ENCODE measurements at regions not wholly inside any gene's neighbourhood (a gene's known extent, or its start where the extent isn't known, plus 50 kb on each side); places are given as distances from the start of the nearest gene placed in this dataset.

DNA sequence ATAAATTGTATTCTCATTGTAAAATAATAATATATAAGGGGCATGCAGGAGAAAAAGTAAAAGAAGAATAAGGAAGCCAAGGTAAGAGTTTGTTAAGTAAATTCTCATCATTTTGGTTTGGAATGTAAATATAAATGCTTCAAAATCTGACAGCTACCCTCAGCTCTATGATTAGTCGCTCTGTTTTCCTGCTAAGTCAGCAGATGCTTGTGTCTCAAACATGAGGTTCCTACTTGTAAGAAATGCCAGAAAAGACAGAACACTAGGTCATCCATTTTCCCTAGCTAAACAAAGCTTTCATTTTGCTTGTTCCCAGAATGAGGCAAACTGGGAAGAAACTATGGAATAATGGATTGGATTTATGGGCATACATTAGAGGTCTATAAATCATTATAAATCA lies 293.1 kb downstream of the DMRTA1 start:
- H2BK5ac ChIP-seq (ENCODE audit: low read length) = no peak overlapping the region
- H3K36me3 ChIP-seq (replicated peaks in 1 of 2; ENCODE audit: control insufficient read depth in 2 of 2, insufficient read depth in 2 of 2, low read length in 2 of 2) = no peaks in the 10 kb centered on the region
- no peak overlapping the region for H4K8ac ChIP-seq (ENCODE audit: low read depth, low read length)
- no peak overlapping the region for H3K18ac ChIP-seq (ENCODE audit: low read length)
- H4K91ac ChIP-seq (ENCODE audit: low read depth, low read length, poor library complexity) = no peak overlapping the region
- H3K27me3 ChIP-seq (ENCODE audit: control insufficient read depth in 3 of 3, insufficient read depth in 3 of 3, low read depth in 1 of 3, low read length in 3 of 3) = no peaks in the 10 kb centered on the region
- H3K23ac ChIP-seq (ENCODE audit: low read depth, low read length, poor library complexity) = no peak overlapping the region
- no peak overlapping the region for H2AFZ ChIP-seq (ENCODE audit: low read length)
- no peak overlapping the region for H3K4ac ChIP-seq (ENCODE audit: low read length)
- no peak for DNase-seq (ENCODE audit: low spot score)
- H3K9me3 ChIP-seq (replicated peaks in 1 of 2; ENCODE audit: control insufficient read depth in 2 of 2, insufficient read depth in 1 of 2, low read depth in 1 of 2, low read length in 2 of 2) = no peaks in the 10 kb centered on the region
- H2AK5ac ChIP-seq (ENCODE audit: low read depth, low read length) = no peak overlapping the region
- H3K14ac ChIP-seq (ENCODE audit: low read length) = no peak overlapping the region
- WGBS, 2 donors (ENCODE audit: extremely low coverage in 2 of 2, insufficient read length in 2 of 2, insufficient replicate concordance in 1 of 2) = no CpG with 5 or more reads among the region's 1 CpG
- no peak overlapping the region for H3K27ac ChIP-seq (replicated peaks; ENCODE audit: low read length)
- H3K4me1 ChIP-seq (ENCODE audit: control insufficient read depth in 2 of 2, insufficient read depth in 1 of 2, low read depth in 1 of 2, low read length in 2 of 2) = no peaks in the 10 kb centered on the region
- no peaks in the 10 kb centered on the region for H3K79me1 ChIP-seq (ENCODE audit: low read depth, low read length)
- no peak overlapping the region for H2BK12ac ChIP-seq (ENCODE audit: low read length)
- H3K9ac ChIP-seq (ENCODE audit: low read depth, low read length, poor library complexity) = no peak overlapping the region
- H2BK120ac ChIP-seq (ENCODE audit: low read depth, low read length) = no peak overlapping the region
- H3K4me3 ChIP-seq (ENCODE audit: low read length in 2 of 2) = no peak overlapping the region
- H2BK15ac ChIP-seq (ENCODE audit: low read length) = no peak overlapping the region
- no peak overlapping the region for H3K4me2 ChIP-seq (ENCODE audit: insufficient read depth, low read length, poor library complexity, severe bottlenecking)

DNA sequence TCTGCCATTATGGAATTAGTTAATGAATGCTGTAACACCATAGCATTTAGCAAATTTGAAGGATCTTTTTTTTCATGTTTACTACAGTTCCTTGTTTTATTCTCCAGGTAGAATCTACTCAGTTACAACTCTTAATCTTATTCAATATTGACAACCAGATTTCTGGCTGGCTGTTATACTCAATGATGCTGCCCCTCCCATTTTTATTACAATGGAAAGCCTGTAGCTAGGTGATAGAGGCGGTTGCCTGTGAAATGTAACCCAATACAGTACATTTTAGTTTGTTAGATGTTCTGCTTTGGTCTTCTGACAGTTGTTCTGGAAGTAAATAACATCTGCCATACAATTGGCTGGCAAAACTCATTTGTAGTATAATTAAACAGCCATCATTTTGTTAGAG lies 294.2 kb downstream of the DMRTA1 start:
- H3K18ac ChIP-seq (ENCODE audit: low read length) = no peak overlapping the region
- no peak for DNase-seq (ENCODE audit: low spot score)
- H2BK12ac ChIP-seq (ENCODE audit: low read length) = no peak overlapping the region
- H3K9me3 ChIP-seq (replicated peaks in 1 of 2; ENCODE audit: control insufficient read depth in 2 of 2, insufficient read depth in 1 of 2, low read depth in 1 of 2, low read length in 2 of 2) = no peaks in the 10 kb centered on the region
- H3K9ac ChIP-seq (ENCODE audit: low read depth, low read length, poor library complexity) = no peak overlapping the region
- no peak overlapping the region for H3K23ac ChIP-seq (ENCODE audit: low read depth, low read length, poor library complexity)
- no peak overlapping the region for H4K91ac ChIP-seq (ENCODE audit: low read depth, low read length, poor library complexity)
- no peak overlapping the region for H2BK15ac ChIP-seq (ENCODE audit: low read length)
- H3K4me3 ChIP-seq (ENCODE audit: low read length in 2 of 2) = no peak overlapping the region
- no peak overlapping the region for H3K4ac ChIP-seq (ENCODE audit: low read length)
- no peaks in the 10 kb centered on the region for H3K4me1 ChIP-seq (ENCODE audit: control insufficient read depth in 2 of 2, insufficient read depth in 1 of 2, low read depth in 1 of 2, low read length in 2 of 2)
- H4K8ac ChIP-seq (ENCODE audit: low read depth, low read length) = no peak overlapping the region
- no peak overlapping the region for H3K14ac ChIP-seq (ENCODE audit: low read length)
- no peak overlapping the region for H2AFZ ChIP-seq (ENCODE audit: low read length)
- no peak overlapping the region for H2AK5ac ChIP-seq (ENCODE audit: low read depth, low read length)
- H2BK5ac ChIP-seq (ENCODE audit: low read length) = no peak overlapping the region
- H3K27ac ChIP-seq (replicated peaks; ENCODE audit: low read length) = no peak overlapping the region
- no CpG with 5 or more reads among the region's 1 CpG for WGBS, 2 donors (ENCODE audit: extremely low coverage in 2 of 2, insufficient read length in 2 of 2, insufficient replicate concordance in 1 of 2)
- H2BK120ac ChIP-seq (ENCODE audit: low read depth, low read length) = no peak overlapping the region
- H3K79me1 ChIP-seq (ENCODE audit: low read depth, low read length) = no peaks in the 10 kb centered on the region
- H3K36me3 ChIP-seq (replicated peaks in 1 of 2; ENCODE audit: control insufficient read depth in 2 of 2, insufficient read depth in 2 of 2, low read length in 2 of 2) = no peaks in the 10 kb centered on the region
- no peak overlapping the region for H3K4me2 ChIP-seq (ENCODE audit: insufficient read depth, low read length, poor library complexity, severe bottlenecking)
- H3K27me3 ChIP-seq (ENCODE audit: control insufficient read depth in 3 of 3, insufficient read depth in 3 of 3, low read depth in 1 of 3, low read length in 3 of 3) = no peaks in the 10 kb centered on the region

DNA sequence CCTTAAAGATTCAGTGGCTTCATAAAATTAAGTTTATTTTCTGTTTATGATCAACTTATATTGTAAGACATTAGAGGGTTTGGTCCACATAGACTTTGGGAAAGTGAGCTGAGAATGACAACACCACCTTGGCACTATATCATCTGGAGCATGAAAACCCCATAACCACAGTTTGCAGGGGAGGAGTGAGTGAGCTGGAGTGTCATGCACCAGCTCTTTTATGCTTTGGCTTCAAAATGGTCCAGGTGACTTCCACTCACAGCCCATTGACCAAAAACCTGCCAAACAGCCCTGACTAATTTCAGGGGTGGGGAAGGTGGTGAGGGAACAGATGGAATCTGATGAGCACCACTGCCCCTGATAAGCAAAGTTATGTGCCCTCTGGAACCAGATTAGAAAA lies 295.8 kb downstream of the DMRTA1 start:
- Histone ChIP-seq H2BK15ac (ENCODE audit: low read length) (no peak overlapping the region), H2BK12ac (ENCODE audit: low read length) (no peak overlapping the region), H3K4me3 (ENCODE audit: low read length in 2 of 2) (no peak overlapping the region), H3K18ac (ENCODE audit: low read length) (no peak overlapping the region), H3K9ac (ENCODE audit: low read depth, low read length, poor library complexity) (no peak overlapping the region), H2AFZ (ENCODE audit: low read length) (no peak overlapping the region), H3K9me3 (replicated peaks in 1 of 2; ENCODE audit: control insufficient read depth in 2 of 2, insufficient read depth in 1 of 2, low read depth in 1 of 2, low read length in 2 of 2) (no peaks in the 10 kb centered on the region), H2BK5ac (ENCODE audit: low read length) (no peak overlapping the region), H3K36me3 (replicated peaks in 1 of 2; ENCODE audit: control insufficient read depth in 2 of 2, insufficient read depth in 2 of 2, low read length in 2 of 2) (no peaks in the 10 kb centered on the region), H3K27ac (replicated peaks; ENCODE audit: low read length) (no peak overlapping the region), H4K8ac (ENCODE audit: low read depth, low read length) (no peak overlapping the region), H3K14ac (ENCODE audit: low read length) (no peak overlapping the region), H3K4me1 (ENCODE audit: control insufficient read depth in 2 of 2, insufficient read depth in 1 of 2, low read depth in 1 of 2, low read length in 2 of 2) (no peaks in the 10 kb centered on the region), H4K91ac (ENCODE audit: low read depth, low read length, poor library complexity) (no peak overlapping the region), H3K4ac (ENCODE audit: low read length) (no peak overlapping the region), H3K27me3 (ENCODE audit: control insufficient read depth in 3 of 3, insufficient read depth in 3 of 3, low read depth in 1 of 3, low read length in 3 of 3) (no peaks in the 10 kb centered on the region), H2BK120ac (ENCODE audit: low read depth, low read length) (no peak overlapping the region), H2AK5ac (ENCODE audit: low read depth, low read length) (no peak overlapping the region), H3K79me1 (ENCODE audit: low read depth, low read length) (no peaks in the 10 kb centered on the region), H3K4me2 (ENCODE audit: insufficient read depth, low read length, poor library complexity, severe bottlenecking) (no peak overlapping the region), H3K23ac (ENCODE audit: low read depth, low read length, poor library complexity) (no peak overlapping the region)
- no peak for DNase-seq (ENCODE audit: low spot score)

DNA sequence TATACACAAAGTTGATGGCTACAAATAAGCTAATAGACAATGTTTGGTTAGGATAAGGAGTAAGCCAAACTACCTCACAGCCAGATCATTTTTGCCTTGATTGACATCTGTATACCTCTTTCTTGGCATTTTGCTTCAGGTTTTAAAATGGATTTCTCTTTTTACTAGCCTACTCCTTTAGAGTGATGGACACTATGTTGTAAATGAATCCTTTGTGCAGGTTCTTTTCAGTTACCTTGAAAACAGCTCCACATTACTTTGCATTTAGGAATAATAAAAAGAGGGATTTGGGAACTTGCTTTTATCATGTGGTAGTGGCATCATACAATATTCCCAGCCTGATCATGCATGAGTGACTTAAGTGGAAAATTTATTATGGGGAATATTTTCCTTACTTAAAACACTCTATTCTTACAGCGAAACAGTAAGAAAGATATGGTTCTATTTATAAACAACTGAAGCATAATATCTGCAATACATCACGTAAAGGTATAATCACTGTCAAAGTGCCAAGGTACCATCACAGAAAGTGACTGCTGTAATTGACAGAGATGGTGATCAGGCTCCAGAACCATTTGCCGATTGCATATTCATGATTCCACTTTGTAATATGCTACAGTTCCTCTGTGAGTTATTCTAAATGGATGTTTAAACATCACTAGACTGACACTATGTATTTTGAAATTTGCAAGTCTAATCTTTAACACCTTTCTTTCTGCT lies 327.0 kb downstream of the DMRTA1 start:
- Histone ChIP-seq H3K4me3 (ENCODE audit: low read length in 2 of 2) (no peak overlapping the region), H2BK5ac (ENCODE audit: low read length) (no peak overlapping the region), H2AK5ac (ENCODE audit: low read depth, low read length) (no peak overlapping the region), H4K91ac (ENCODE audit: low read depth, low read length, poor library complexity) (no peak overlapping the region), H3K23ac (ENCODE audit: low read depth, low read length, poor library complexity) (no peak overlapping the region), H3K9ac (ENCODE audit: low read depth, low read length, poor library complexity) (no peak overlapping the region), H3K4me1 (ENCODE audit: control insufficient read depth in 2 of 2, insufficient read depth in 1 of 2, low read depth in 1 of 2, low read length in 2 of 2) (no peaks in the 10 kb centered on the region), H3K79me1 (ENCODE audit: low read depth, low read length) (no peaks in the 10 kb centered on the region), H2BK12ac (ENCODE audit: low read length) (no peak overlapping the region), H3K27ac (replicated peaks; ENCODE audit: low read length) (no peak overlapping the region), H3K14ac (ENCODE audit: low read length) (no peak overlapping the region), H4K8ac (ENCODE audit: low read depth, low read length) (no peak overlapping the region), H2AFZ (ENCODE audit: low read length) (no peak overlapping the region), H3K18ac (ENCODE audit: low read length) (no peak overlapping the region), H3K27me3 (ENCODE audit: control insufficient read depth in 3 of 3, insufficient read depth in 3 of 3, low read depth in 1 of 3, low read length in 3 of 3) (no peaks in the 10 kb centered on the region), H2BK120ac (ENCODE audit: low read depth, low read length) (no peak overlapping the region), H3K4me2 (ENCODE audit: insufficient read depth, low read length, poor library complexity, severe bottlenecking) (no peak overlapping the region), H3K36me3 (replicated peaks in 1 of 2; ENCODE audit: control insufficient read depth in 2 of 2, insufficient read depth in 2 of 2, low read length in 2 of 2) (no peaks in the 10 kb centered on the region), H3K4ac (ENCODE audit: low read length) (no peak overlapping the region), H3K9me3 (replicated peaks in 1 of 2; ENCODE audit: control insufficient read depth in 2 of 2, insufficient read depth in 1 of 2, low read depth in 1 of 2, low read length in 2 of 2) (no peaks in the 10 kb centered on the region), H2BK15ac (ENCODE audit: low read length) (no peak overlapping the region)
- WGBS, 2 donors (ENCODE audit: extremely low coverage in 2 of 2, insufficient read length in 2 of 2, insufficient replicate concordance in 1 of 2) = no CpG with 5 or more reads among the region's 3 CpGs
- no peak for DNase-seq (ENCODE audit: low spot score)
